ENCODE measurements at regions not wholly inside any gene's neighbourhood (a gene's known extent, or its start where the extent isn't known, plus 50 kb on each side); places are given as distances from the start of the nearest gene placed in this dataset.

DNA sequence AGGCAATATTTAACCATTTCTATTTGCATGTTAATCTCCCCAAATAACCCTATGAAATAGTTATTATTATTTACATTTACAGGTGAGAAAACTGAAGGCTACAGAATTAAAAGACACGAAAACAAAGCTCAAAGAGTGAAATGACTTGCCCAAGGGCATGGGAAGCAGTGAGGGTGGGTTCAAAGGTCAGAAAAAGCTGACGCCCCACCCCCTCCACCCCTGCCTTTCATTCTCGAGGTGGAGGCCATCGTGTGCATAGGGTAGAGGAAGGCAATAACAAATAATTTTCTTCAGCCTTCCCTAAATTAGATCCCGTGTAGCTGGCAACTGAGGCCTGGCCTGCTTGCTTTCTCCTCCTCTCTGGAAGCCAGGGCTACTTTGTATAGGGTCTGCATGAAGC, 56.1 kb upstream of the RBFOX2 start:
- Histone ChIP-seq H3K79me2 (ENCODE audit: control insufficient read depth, insufficient read depth, low read length) (no peaks in the 10 kb centered on the region), H3K27ac (ENCODE audit: extremely low read depth, low read depth, low read length) (no peak overlapping the region), H3K9me1 (ENCODE audit: control insufficient read depth, insufficient read depth, low read length) (no peaks in the 10 kb centered on the region), H3K36me3 (ENCODE audit: control insufficient read depth, insufficient read depth, low read length) (no peaks in the 10 kb centered on the region), H3K4me2 (ENCODE audit: insufficient read depth, low read length) (no peak overlapping the region), H3K9me3 (replicated peaks; ENCODE audit: control insufficient read depth, insufficient read depth, low read depth, low read length) (no peaks in the 10 kb centered on the region), H3K27me3 (ENCODE audit: control insufficient read depth in 2 of 2, insufficient read depth in 2 of 2, low read length in 2 of 2) (no peaks in the 10 kb centered on the region), H3K9ac (ENCODE audit: insufficient read depth in 1 of 2, low read depth in 2 of 2, low read length in 2 of 2) (peak overlapping the region in 1 of 2 experiments; percentile 2; a peak in 1 of 4 replicates), H2AFZ (ENCODE audit: low read depth, low read length) (peak overlapping the region; percentile 55; the same call in 1 of the 2 replicates), H4K20me1 (replicated peaks; ENCODE audit: control insufficient read depth, insufficient read depth, low read length) (no peaks in the 10 kb centered on the region), H3K4me1 (replicated peaks in 1 of 2; ENCODE audit: control insufficient read depth in 2 of 2, insufficient read depth in 2 of 2, low read length in 2 of 2) (peaks cover 0 to 3% of the 10 kb centered on the region in 2 experiments; a peak in 3 of 5 replicates), H3K4me3 (no peak overlapping the region)
- CTCF ChIA-PET (ENCODE audit: low intra/inter-chr PET ratio), result no interaction called here
- in situ Hi-C loops (cut with MboI) (no loop called here), intact Hi-C loops (cut with micrococcal nuclease) (no loop called here)
- ATAC-seq (no peak), DNase-seq (ENCODE audit: extremely low read depth in 1 of 4, low spot score in 3 of 4) (no peak), FAIRE-seq (no peak)
- TF ChIP-seq NR2C2 (CRISPR knock-in tag; IDR thresholded peaks at IDR 0.05) (no peak), NR2C2 (tag; IDR thresholded peaks at IDR 0.05) (peak; percentile 26; the same call in 1 of the 2 replicates), KAT2B (IDR thresholded peaks at IDR 0.05; ENCODE audit: low read depth, low read length) (no peak), NR2C1 (IDR thresholded peaks at IDR 0.05) (peak; percentile 72), NR2C1 (tag; IDR thresholded peaks at IDR 0.05) (peak; percentile 58; the same call in 1 of the 2 replicates)
- POLR2A ChIA-PET, result no interaction called here
- WGBS (ENCODE audit: insufficient coverage, low coverage, missing lambda C conversion rate), result 36% methylated on average over 5 of the region's 5 CpGs
- BruUV-seq (replicated peaks), result no TSS peak

DNA sequence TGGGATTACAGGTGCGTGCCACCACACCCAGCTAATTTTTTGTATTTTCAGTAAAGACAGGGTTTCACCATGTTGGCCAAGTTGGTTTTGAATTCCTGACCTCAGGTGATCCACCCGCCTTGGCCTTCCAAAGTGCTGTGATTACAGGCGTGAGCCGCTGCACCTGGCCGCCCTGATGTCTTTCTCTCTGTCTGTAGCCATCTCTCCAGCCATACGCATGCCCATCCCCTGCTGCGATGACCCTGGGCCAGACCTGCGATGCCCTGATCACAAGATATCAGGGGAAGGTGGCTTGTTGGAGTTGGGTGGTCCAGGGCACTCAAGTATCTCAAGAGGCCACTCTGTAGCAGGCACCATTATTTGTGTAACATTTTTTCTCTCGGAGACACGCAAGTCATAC, 54.4 kb upstream of the RBFOX2 start:
- H4K20me1 ChIP-seq (replicated peaks; ENCODE audit: control insufficient read depth, insufficient read depth, low read length), result no peaks in the 10 kb centered on the region
- ChIA-PET POLR2A (no interaction called here), CTCF (ENCODE audit: low intra/inter-chr PET ratio) (no interaction called here)
- BruUV-seq (replicated peaks), result no TSS peak
- no peaks in the 10 kb centered on the region for H3K27me3 ChIP-seq (ENCODE audit: control insufficient read depth in 2 of 2, insufficient read depth in 2 of 2, low read length in 2 of 2)
- H3K4me3 ChIP-seq, result no peak overlapping the region
- FAIRE-seq (no peak), ATAC-seq (no peak), DNase-seq (ENCODE audit: extremely low read depth in 1 of 4, low spot score in 3 of 4) (no peak)
- H3K4me2 ChIP-seq (ENCODE audit: insufficient read depth, low read length), result no peak overlapping the region
- H3K79me2 ChIP-seq (ENCODE audit: control insufficient read depth, insufficient read depth, low read length), result no peaks in the 10 kb centered on the region
- H3K27ac ChIP-seq (ENCODE audit: extremely low read depth, low read depth, low read length), result no peak overlapping the region
- H2AFZ ChIP-seq (ENCODE audit: low read depth, low read length), result no peak overlapping the region
- intact Hi-C loops (cut with micrococcal nuclease), result no loop called here
- in situ Hi-C loops (cut with MboI), result no loop called here
- H3K9me1 ChIP-seq (ENCODE audit: control insufficient read depth, insufficient read depth, low read length), result no peaks in the 10 kb centered on the region
- WGBS (ENCODE audit: insufficient coverage, low coverage, missing lambda C conversion rate), result 75% methylated on average over 9 of the region's 10 CpGs
- no peaks in the 10 kb centered on the region for H3K36me3 ChIP-seq (ENCODE audit: control insufficient read depth, insufficient read depth, low read length)
- H3K9ac ChIP-seq (ENCODE audit: insufficient read depth in 1 of 2, low read depth in 2 of 2, low read length in 2 of 2), result no peak overlapping the region
- H3K9me3 ChIP-seq (replicated peaks; ENCODE audit: control insufficient read depth, insufficient read depth, low read depth, low read length), result no peaks in the 10 kb centered on the region
- H3K4me1 ChIP-seq (replicated peaks in 1 of 2; ENCODE audit: control insufficient read depth in 2 of 2, insufficient read depth in 2 of 2, low read length in 2 of 2), result peaks cover 0 to 3% of the 10 kb centered on the region in 2 experiments; a peak in 3 of 5 replicates
- no peak for TF ChIP-seq RAD51 (IDR thresholded peaks at IDR 0.05; ENCODE audit: borderline replicate concordance, low read depth)
- TF ChIP-seq, protein P1, sequence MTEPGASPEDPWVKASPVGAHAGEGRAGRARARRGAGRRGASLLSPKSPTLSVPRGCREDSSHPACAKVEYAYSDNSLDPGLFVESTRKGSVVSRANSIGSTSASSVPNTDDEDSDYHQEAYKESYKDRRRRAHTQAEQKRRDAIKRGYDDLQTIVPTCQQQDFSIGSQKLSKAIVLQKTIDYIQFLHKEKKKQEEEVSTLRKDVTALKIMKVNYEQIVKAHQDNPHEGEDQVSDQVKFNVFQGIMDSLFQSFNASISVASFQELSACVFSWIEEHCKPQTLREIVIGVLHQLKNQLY (CRISPR knock-in tag; conservative IDR thresholded peaks at IDR 0.05), result no peak
- TF ChIP-seq KLF13 (tag; IDR thresholded peaks at IDR 0.05; ENCODE audit: borderline replicate concordance, low read depth), result no peak
- TF ChIP-seq, protein P2, sequence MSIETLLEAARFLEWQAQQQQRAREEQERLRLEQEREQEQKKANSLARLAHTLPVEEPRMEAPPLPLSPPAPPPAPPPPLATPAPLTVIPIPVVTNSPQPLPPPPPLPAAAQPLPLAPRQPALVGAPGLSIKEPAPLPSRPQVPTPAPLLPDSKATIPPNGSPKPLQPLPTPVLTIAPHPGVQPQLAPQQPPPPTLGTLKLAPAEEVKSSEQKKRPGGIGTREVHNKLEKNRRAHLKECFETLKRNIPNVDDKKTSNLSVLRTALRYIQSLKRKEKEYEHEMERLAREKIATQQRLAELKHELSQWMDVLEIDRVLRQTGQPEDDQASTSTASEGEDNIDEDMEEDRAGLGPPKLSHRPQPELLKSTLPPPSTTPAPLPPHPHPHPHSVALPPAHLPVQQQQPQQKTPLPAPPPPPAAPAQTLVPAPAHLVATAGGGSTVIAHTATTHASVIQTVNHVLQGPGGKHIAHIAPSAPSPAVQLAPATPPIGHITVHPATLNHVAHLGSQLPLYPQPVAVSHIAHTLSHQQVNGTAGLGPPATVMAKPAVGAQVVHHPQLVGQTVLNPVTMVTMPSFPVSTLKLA (conservative IDR thresholded peaks at IDR 0.05), result no peak
- no peak for TF ChIP-seq SMARCA4 (IDR thresholded peaks at IDR 0.05)
- no peak for TF ChIP-seq HLTF (IDR thresholded peaks at IDR 0.05)
- no peak for TF ChIP-seq PHF20 (IDR thresholded peaks at IDR 0.05; ENCODE audit: partially characterized antibody)
- no peak for TF ChIP-seq PTBP1 (IDR thresholded peaks at IDR 0.05; ENCODE audit: low read depth, low read length)
- no peak for TF ChIP-seq RBM15 (IDR thresholded peaks at IDR 0.05; ENCODE audit: insufficient read depth, low read length)
- TF ChIP-seq ZNF146 (CRISPR knock-in tag; IDR thresholded peaks at IDR 0.05; ENCODE audit: unreplicated experiment), result no peak

All from K562 (cell line).